Fibroblast of skin of right biceps (primary cell): ENCODE measurements at regions not wholly inside any gene's neighbourhood (a gene's known extent, or its start where the extent isn't known, plus 50 kb on each side); places are given as distances from the start of the nearest gene placed in this dataset.

Experiments
- DNase-seq: peaks from one replicate; pipeline ENCODE4 v3.0.0-alpha.2; 2013

DNA sequence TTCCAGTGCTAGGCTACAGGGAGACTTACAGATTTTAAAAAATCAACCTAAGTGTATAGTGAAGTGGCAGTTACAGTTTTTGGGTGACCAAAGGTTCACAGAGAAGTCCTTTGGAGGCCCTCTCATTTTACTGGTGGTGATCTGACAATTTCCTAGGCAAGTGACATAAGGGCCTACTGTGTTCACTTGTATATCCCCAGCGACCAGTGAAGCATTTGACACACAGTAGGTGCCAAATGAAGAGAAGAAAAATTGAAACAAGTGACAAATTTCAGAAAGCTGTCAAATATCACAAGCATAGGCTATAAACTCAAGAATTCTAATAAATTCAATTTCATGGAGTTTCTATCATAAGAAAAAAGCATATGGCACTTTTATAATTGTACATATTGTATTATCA lies 89.5 kb downstream of the RPL22L1 start:
- no peak for DNase-seq

DNA sequence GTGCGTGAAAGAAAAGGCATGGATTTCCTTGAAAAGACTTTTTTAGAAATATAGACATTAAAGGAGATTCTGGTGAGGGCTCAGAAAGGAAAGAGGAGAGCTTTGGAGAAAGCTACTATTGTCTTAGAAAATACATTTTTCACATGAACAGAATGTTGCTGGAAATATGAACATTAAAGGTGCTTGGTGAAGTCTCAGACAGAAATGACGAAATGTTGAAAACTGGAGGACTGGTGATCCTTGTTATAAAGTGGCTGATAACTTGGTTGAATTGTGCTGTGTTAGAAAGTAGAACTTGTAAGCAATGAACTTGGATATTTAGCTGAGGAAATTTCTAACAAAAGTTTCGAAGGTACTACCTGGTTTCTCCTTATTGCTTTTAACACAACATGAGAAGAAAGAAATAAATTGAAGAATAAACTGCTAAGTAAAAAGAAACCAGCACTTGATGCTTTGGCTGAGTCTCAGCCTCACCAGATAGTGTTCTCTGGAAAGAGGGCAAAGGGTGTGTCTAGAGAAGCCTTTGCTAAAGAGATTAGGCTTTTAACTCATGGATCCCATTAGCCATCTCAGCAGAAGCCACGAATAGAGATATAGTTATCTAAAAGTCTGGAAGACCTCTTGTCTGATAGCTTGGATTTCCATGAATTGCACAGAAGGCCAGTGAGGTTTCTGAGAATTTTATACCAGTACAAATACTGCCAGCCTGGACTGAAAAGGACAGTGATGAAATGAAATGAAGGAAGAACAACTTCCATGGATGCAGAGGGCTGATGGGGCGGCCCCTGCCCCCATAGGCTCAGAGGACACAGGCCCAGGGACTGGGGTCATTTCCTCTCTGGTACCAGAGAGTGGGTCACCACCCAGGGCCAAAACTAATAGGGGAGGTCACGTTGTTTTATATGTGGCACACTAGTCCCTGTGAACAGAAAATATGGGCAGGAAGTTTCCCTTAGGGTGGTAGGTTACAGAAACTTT lies 91.5 kb downstream of the RPL22L1 start:
- DNase-seq, result no peak

DNA sequence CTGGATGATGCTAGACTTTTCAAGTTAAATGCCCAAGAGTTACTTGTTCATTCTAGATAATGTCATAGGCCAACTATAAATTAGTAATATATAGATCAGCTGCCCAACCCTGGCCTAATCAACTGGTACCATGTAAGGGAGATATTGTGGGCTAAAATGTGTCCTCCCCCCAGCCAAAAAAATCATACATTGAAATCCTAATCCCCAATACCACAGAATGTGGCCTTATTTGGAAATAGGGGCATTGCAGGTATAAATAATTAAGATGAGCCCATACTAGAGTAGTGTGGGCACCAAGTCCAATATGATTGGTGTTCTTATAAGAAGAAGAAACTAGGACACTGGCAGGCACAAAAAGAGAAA lies 92.5 kb downstream of the RPL22L1 start:
- DNase-seq, result no peak

DNA sequence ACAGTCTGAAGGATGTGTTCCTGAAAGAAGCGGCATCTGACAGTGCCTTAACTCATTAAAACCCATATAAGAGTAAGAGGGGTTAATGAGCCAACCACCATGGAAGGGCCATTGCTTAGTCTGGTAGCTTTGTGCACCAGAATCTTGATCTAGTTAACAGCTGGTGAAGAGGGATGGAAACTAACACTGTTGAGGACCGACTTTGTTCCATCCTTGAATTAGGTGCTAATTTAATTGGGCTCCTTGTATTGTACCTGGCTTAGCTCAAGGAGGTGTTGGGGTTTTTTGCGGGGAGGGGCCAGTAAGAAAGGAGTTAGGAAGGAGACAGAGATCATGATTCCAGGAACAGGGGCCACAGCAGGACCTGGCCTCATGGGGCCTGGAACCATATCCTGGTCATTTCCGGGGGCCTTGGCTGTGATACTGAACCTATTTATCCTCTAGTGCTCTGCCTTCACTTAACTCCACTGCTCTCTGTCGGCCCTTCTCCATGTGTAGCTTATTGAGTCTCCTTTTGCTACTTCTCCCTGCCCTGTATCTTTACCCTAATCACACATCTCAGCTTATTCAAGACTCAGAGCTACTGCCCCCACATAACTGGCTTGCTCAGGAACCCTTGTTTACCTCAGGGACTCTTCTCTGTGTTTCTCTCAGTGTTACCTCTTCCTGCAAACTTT lies 93.0 kb downstream of the RPL22L1 start:
- DNase-seq, result no peak

DNA sequence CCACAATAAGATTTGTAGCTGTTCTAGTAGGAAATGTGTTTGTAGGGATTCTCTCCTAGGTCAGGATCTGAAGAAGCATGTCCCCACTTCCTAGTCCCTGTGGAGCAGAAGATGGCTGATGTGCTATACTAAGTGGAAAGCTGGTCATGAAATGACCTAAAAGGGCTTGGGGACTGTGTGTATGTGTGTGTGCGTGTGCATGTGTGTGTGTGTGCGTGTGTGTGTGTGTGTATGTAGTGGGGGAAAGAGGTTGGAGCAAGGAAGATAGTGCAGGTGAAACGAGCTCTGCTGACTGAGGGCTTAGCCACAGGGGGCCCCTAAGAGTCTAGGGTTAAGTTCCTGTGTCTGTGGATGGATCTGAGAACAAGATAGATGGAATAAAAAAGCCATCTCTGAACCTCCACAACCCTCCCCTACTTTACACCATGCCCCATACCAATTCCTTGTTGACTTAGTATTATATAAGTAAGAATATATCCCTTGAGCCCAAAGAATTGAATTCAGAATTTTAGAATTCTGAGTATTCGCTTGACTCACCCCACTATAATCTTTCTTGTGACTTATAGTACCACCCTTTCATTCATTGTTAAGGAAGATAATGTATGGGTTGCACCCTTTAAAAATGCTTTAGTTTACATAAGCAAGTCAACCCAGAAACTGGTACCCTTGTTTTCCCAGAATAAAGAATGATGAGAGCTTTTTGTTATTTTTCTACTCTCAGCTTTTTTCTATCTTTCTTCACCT lies 96.1 kb downstream of the RPL22L1 start:
- DNase-seq, result no peak

DNA sequence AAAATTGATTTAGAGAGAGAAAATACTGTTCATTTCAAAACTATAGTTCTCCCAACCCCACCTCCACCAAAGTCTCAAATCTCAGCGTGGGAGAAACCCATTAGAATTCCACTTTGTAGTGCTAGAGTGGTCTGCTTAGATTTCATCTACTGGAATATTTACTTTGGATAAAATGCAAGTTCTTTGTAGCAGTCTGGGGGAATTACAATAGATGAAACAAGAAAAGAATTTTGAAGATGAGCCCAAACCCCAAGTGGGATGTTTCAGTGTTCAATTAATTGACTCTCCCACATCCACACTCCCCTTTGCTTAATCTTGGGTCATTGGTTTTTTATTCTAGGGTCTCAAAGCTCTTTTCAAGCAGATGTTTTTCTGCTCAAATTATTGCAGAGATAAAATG lies 97.8 kb downstream of the RPL22L1 start:
- no peak for DNase-seq

DNA sequence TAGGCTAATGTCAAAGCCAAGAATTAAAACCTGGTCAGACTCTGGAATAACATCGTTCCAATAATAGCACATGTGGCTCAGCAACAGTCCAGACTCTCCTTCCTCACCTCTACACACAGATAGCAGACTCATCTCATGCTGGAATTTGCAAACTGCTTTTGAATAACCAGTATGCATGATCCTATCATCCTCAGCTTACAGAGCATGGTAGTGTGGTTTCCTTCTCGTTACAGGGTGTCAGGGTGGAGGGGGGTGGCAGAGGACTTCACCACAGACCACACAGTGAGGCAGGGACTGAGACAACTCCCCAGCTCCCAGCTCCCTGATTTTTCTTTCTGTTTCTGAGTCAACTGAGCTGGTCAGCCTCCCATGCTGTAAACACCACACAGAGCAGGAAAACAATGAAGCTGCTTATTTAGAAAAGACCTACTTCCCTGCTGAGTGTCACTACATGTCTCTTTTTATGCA lies 101.6 kb downstream of the RPL22L1 start:
- DNase-seq, result peak; percentile 92

DNA sequence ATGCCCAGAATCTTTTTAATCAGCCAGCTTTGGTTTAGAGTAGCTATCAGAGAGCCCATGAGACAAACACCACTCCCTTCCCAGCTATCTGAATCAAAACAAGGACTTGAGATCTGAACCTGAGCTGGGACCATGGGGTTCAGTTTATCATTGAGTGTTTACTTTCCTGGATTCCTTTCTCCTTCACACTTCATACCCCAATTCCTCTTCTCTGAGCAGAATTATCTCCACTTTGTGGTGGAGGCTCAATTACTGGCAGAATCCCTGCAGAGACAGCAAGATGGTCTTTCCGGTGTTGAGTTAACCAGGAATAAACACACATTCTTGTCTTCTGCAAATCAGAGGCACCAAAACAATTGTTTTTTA lies 102.4 kb downstream of the RPL22L1 start:
- DNase-seq, result no peak

DNA sequence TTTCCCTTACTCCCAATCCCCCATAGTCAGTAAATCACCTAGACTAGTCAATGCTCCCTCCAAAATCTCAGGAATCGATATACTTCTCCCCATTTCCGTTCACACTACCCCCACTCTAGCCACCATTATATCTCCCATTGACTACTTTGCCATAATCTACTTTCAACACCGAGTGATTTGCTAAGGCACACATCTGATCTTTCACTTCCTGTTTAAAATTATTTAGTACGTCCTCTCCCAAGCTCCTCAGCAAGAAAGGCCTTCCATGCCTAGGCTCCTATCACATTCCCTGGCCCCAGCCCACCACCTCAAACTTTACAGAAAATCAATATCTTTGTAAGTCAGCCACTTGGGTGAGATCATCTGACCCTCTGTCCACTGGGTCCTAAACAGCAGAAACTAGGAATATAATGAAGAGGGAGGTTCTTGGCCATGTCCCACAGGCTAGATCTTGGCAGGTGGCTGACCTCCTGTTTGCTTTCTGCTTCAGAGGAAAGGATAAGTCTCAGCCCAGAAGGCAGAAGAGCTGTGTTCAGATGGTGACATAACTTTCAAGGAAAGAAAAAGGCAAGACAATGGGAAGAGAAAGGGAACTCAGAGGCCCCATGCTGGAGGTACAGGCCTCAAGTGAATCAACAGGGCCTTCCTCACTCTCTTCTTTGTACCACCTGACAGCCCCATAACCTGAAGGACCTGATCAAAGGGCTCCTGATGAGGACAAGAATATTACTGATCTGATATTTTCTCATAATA lies 103.0 kb downstream of the RPL22L1 start:
- no peak for DNase-seq

DNA sequence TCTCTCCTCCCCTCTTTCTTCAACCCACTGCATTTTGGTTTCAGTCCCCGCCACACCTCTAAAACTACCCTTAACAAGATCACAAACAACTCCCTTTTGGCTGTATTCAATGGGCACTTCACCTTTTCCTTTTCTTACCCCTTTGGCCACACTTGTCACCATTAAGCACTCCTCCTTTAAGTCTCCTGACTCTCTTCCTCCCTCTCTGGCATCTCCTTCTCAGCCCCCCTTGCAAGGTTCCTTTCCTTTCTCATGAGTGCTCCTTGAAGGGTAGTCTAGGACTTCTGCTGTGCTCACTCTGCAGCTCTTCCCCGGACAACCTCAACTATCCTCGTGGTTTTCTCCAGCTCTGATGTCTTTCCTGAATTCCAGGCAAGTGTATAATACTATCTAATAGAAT lies 103.7 kb downstream of the RPL22L1 start:
- DNase-seq, result peak; percentile 64

DNA sequence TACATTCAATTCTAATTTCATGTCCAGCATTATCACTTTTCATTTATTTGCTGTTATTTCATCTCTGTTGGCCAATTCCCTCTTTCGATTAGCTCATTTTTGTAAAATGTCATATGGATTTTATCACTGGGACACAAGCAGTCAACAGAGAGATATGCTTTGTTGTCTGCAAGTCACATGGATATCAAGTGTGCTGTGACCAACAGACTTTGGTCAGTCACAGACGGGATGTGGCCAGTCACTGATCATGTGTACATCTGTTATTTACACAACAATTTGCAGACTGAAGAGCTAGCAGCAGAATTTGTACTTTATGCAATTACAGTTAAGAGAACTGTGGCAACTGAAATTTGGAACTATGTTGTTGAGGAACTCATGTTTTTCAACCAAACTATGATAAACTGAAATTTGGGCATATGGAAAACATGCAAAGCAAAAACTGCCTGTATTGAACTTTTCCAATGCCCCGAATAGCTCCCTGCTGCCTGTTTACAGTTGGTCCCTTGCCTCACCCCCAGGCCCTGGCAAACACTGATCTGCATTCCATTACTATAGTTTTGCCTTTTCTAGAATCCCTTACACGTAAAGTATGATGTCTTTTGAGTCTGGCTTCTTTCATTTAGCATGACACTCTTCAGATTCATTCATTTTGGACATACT lies 104.4 kb downstream of the RPL22L1 start:
- DNase-seq, result no peak

DNA sequence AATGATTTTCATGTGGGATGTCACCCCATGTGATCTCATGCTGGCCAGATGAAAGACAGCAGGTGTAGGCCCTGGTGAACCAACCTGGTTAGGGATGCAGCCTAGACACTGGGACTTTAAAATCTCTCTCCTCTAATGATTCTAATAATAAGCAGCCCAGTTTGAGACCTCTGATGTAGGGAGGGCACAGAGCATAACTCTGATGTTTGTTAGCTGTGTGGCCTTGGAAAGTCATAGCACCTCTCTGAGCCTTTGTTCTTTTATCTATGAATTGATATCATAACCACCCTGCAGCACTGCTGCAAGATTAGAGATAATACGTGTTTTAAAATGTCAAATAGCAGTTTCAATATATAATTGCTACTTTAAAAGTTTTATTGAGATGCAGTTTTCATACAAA lies 106.0 kb downstream of the RPL22L1 start:
- no peak for DNase-seq

DNA sequence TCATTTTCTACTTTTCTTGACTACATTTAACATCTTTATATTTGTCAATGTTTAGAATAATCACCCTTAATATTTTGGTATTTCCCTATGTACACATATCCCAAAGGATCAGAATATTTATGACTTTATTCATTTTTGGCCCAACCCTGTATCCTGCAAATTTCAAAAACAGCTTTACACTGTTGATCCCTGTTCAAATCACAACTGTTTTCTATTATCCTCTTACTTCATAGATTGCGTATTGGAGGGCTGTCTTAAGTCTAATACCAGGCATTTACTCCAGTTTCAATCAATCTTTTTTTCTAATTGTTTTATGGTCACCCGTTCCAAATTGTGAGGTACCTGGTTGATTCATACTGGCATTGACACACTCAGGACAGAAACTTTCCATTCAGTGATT lies 107.9 kb downstream of the RPL22L1 start:
- no peak for DNase-seq

DNA sequence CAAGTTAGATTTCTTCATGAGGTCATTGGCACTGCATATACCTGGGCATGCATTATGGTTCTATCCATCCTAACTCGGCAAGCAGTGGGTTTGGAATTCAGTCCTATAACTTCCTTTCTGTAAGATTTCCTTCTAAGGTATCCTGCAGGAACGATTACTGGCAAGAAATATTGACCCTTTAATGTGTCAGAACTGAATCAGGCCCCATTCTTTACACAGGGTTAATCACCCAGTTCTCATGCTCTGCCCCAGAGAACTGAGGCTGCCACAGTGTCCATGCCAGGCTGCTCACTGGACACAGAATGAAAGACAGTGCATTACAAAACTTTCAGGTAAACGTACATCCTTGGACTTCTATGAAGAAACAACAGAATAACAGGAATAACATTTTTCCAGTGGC lies 108.9 kb downstream of the RPL22L1 start:
- no peak for DNase-seq

DNA sequence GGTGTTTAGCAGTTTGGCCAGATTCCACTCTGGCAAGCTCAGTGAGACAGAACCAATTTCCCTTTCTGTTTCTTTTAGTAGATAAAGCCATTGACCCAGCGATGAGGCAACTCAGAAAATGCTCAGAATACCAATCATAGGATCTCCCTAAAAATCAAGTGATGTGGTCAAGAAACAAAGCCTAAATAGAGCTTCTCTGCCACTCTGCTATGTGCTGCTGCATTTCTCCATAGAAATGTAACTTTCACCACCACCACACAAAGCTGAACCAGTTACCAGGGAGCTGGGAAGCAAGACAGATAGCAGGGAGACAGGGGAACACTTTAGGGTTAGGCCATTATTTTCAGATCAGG lies 109.8 kb downstream of the RPL22L1 start:
- DNase-seq, result peak; percentile 55

DNA sequence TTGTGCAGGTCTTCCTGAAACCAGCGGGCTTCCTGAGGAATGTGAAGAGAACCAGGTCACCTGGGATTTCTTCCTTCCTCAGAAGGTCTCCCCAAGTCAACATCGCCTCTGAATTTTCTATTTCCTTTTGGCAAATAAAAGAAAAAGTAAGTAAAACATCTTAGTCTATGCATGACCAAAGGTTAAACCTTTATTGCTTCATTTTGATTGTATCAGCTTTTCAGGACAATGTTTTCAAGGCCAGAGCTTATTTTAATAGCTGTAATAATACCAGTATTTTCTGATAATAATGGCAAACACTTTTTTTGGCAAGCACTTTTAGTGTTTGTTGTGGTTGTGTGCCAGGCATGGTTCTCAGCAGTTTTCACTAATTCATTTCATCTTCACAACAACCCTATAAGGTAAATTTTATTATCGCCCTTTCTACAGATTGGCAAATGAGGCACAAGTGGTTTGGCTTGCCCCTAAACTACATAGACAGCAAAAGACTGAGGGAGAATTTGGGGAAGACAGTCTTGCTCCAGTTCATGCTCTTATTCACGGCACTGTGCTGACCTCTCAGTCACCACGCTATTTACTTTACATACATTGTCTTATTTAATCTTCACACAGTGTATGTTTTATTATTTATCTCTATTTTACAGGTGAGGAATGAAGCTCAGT lies 110.4 kb downstream of the RPL22L1 start:
- DNase-seq, result no peak

DNA sequence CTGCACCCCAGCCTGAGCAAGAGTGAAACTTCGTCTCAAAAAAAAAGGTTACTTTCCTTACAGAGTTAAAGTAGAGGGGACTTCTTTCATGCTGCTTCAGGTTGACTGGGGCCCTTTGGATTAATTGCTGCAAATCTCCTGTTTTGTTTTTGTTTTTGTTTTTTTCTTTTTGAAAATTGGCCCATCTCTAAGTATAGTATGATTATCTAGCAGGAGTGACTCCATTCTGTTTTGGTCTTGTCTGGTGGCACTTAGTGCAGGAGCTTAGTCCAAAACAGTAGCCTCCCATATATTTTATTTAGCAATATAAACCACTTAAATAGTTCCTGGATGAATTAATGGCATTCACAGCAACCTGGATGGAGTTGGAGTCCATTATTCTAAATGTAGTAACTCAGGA lies 113.0 kb downstream of the RPL22L1 start:
- DNase-seq, result no peak

DNA sequence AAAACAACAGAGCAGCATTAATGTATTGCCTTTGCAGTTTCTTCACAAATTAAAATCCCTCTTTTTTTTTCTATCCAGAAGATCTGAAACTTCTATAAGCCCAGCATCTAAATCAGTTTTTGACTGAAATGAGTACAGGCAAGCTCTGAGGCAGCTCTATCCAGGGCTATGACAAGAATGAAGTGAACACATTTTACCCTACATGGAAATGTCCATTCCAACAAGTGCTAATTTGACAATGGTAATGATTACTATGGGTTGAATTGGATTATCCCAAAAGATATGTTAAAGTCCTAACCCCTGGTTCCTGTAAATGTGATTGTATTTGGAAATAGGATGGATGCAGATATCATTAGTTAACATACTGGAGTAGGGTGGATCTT lies 115.7 kb downstream of the RPL22L1 start:
- DNase-seq, result no peak

DNA sequence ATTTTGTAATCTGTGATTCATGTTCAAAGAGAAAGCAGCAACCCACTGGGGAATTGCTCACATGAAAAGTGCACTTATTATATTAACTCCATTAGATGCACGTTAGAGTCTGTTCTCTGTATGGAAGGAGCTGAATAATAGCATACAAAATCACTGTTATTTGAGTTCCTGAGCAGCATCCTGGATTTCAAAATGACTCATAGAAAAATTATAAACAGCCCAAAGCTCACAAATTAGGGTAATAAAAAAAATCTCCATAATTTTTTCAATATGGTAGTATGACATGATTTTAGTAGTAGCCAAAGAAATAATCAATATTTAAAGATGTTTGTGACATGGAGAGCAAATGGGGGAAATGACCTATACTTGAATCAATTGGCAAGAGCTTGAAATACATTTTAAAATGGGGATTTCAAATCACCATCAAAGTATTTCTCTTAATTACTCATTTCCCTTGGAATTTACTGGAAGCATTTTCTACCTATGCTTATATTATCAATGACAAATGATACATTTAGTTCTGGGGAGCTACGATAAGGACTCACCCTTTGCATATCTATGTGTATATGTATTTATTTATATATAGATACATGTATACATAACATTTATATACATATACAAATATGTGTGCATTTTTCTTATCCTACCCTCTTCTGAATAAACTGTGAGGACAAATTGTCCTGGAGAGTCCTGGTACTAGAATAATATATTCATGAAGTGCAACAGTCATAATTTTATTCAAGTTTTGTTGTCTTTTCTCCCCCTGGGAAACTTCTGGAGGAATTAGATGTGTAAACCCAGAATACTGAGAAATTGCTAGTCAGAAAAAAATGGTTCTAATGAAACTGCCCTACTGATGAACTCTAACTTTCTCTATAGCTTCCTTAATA lies 116.3 kb downstream of the RPL22L1 start:
- DNase-seq, result peak; percentile 70

DNA sequence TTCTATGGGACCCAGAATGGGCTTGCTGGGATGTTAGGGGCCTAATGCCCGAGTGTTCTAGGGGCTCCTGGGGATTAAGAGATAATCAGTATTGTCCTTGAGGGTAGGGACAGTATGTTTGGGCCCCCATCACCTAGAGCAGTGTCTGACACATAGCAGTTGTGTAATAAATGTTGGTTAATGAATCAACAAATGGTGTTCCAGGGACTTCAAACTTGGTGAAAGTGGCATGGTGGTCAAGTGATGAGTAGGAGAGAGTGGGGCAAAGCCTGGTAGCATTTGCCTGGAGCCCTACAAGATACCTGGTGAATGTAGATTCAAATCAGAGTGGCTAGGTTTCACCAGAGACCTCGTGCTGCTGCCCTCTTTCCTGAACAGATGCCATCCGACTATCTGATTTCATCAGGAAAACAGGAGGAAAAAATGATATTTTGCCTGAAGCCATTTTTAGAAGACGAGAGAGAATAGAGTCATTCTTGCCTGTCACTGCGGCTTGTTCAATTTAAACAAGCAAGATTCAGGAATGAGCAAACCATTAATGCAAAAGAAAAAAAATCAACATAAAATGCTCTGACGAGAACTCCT lies 117.3 kb downstream of the RPL22L1 start:
- no peak for DNase-seq
